Testis (tissue), 2 donors: ENCODE measurements at regions not wholly inside any gene's neighbourhood (a gene's known extent, or its start where the extent isn't known, plus 50 kb on each side); places are given as distances from the start of the nearest gene placed in this dataset.

Experiments
- POLR2A ChIP-seq: fragments of 450-650 bp; IDR thresholded peaks from one replicate; pipeline ENCODE4 v1.6.1; 2017; ENCODE audit warnings: antibody characterized with exemption, mild to moderate bottlenecking, moderate library complexity
- TF ChIP-seq, protein P1 (sequence below), 3 experiments: fragments of 450-650 bp in 2 of 3; fragments of 200-600 bp in 1 of 3; sonication (generic) in 1 of 3; IDR thresholded peaks; one replicate each; pipeline ENCODE4 v1.5.1; 2016 to 2019; ENCODE audit warnings: antibody characterized with exemption in 3 of 3, mild to moderate bottlenecking in 2 of 3, moderate library complexity in 1 of 3

DNA sequence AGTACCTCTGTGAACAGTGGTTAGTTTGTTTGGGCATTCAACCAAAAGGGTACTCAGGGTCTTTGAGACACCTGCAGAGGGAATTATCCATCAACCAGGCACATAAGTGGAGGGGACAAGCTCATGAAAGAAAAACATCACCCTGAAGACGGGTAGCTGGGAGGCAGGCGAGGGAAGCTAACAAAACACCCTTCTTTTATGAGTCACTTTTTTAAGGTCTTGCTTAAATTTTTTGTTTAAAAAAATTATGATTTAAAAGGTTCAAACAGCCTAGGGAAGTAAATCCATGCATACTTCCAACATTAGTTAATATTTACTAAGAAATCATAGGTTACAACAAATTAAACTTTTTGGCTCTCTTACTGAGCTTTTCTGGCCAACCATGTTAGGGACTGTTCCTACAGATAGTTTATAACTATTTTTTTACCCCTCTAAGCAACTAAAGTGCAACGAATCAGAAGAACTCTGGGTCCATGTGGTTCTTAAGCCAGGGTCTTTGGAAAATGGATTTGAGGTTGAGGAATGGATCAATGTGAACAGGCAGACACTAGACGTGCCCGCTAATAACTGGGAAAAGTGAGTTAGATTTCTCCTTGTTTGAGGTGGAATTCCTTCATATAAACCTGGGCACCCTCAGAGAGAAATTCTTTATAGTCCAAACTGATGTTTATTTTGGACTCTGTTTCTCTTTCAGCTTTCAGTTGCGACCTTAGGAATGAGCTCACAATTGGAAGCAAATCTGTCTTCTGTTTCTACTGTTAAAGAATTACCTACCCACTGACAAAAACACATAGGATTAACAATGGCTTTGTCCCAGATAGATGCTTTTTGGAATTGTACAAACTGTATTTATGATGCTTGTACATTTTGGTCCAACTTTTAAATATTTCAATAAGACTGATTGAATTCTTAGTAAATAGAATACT, 123.0 kb downstream of the LYPLAL1 start:
- TF ChIP-seq, protein P1, sequence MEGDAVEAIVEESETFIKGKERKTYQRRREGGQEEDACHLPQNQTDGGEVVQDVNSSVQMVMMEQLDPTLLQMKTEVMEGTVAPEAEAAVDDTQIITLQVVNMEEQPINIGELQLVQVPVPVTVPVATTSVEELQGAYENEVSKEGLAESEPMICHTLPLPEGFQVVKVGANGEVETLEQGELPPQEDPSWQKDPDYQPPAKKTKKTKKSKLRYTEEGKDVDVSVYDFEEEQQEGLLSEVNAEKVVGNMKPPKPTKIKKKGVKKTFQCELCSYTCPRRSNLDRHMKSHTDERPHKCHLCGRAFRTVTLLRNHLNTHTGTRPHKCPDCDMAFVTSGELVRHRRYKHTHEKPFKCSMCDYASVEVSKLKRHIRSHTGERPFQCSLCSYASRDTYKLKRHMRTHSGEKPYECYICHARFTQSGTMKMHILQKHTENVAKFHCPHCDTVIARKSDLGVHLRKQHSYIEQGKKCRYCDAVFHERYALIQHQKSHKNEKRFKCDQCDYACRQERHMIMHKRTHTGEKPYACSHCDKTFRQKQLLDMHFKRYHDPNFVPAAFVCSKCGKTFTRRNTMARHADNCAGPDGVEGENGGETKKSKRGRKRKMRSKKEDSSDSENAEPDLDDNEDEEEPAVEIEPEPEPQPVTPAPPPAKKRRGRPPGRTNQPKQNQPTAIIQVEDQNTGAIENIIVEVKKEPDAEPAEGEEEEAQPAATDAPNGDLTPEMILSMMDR (IDR thresholded peaks at IDR 0.05): no peak
- TF ChIP-seq POLR2A: no peak
